ENCODE measurements at regions not wholly inside any gene's neighbourhood (a gene's known extent, or its start where the extent isn't known, plus 50 kb on each side); places are given as distances from the start of the nearest gene placed in this dataset.
A peak's percentile ranks its signal among the peaks of the same experiment; 100 is the strongest.

- no peaks in the 10 kb centered on the region for H3K9me3 Mint-ChIP-seq (ENCODE audit: unreplicated experiment)
- DNase-seq (ENCODE audit: low spot score) = no peak
- H3K4me1 Mint-ChIP-seq (ENCODE audit: unreplicated experiment) = peaks cover 20% of the 10 kb centered on the region
- peaks cover 3% of the 10 kb centered on the region for H3K27me3 Mint-ChIP-seq (ENCODE audit: unreplicated experiment)
- no peaks in the 10 kb centered on the region for H3K36me3 Mint-ChIP-seq (ENCODE audit: low read depth, unreplicated experiment)
- no peak overlapping the region for H3K4me3 Mint-ChIP-seq (ENCODE audit: unreplicated experiment)
- H3K27ac Mint-ChIP-seq (ENCODE audit: unreplicated experiment) = peak overlapping the region; percentile 72
- no peak for TF ChIP-seq CTCF (IDR thresholded peaks at IDR 0.05; ENCODE audit: unreplicated experiment)
Observed at GRCh38 chr12:19938031-19938430, 430.3 kb upstream of the PDE3A start.

GRCh38 chr12:19938491-19938890, 429.8 kb upstream of the PDE3A start:
- peaks cover 19% of the 10 kb centered on the region for H3K4me1 Mint-ChIP-seq (ENCODE audit: unreplicated experiment)
- DNase-seq (ENCODE audit: low spot score) = no peak
- H3K27me3 Mint-ChIP-seq (ENCODE audit: unreplicated experiment) = peaks cover 3% of the 10 kb centered on the region
- no peak overlapping the region for H3K27ac Mint-ChIP-seq (ENCODE audit: unreplicated experiment)
- no peak overlapping the region for H3K4me3 Mint-ChIP-seq (ENCODE audit: unreplicated experiment)
- no peak for TF ChIP-seq CTCF (IDR thresholded peaks at IDR 0.05; ENCODE audit: unreplicated experiment)
- H3K9me3 Mint-ChIP-seq (ENCODE audit: unreplicated experiment) = no peaks in the 10 kb centered on the region
- H3K36me3 Mint-ChIP-seq (ENCODE audit: low read depth, unreplicated experiment) = no peaks in the 10 kb centered on the region

GRCh38 chr12:19940267-19940666, 428.1 kb upstream of the PDE3A start:
- no peaks in the 10 kb centered on the region for H3K9me3 Mint-ChIP-seq (ENCODE audit: unreplicated experiment)
- no peak for TF ChIP-seq CTCF (IDR thresholded peaks at IDR 0.05; ENCODE audit: unreplicated experiment)
- H3K4me3 Mint-ChIP-seq (ENCODE audit: unreplicated experiment) = no peak overlapping the region
- peaks cover 18% of the 10 kb centered on the region for H3K4me1 Mint-ChIP-seq (ENCODE audit: unreplicated experiment)
- no peak for DNase-seq (ENCODE audit: low spot score)
- H3K27me3 Mint-ChIP-seq (ENCODE audit: unreplicated experiment) = peaks cover 3% of the 10 kb centered on the region
- no peaks in the 10 kb centered on the region for H3K36me3 Mint-ChIP-seq (ENCODE audit: low read depth, unreplicated experiment)
- no peak overlapping the region for H3K27ac Mint-ChIP-seq (ENCODE audit: unreplicated experiment)

GRCh38 chr12:19941096-19941495, 427.2 kb upstream of the PDE3A start:
- Mint-ChIP-seq H3K4me1 (ENCODE audit: unreplicated experiment) (peaks cover 18% of the 10 kb centered on the region), H3K36me3 (ENCODE audit: low read depth, unreplicated experiment) (no peaks in the 10 kb centered on the region)
- no peak for DNase-seq (ENCODE audit: low spot score)

More at GRCh38 chr12:19941096-19941495, 427.2 kb upstream of the PDE3A start:
- Mint-ChIP-seq H3K4me3 (ENCODE audit: unreplicated experiment) (no peak overlapping the region), H3K9me3 (ENCODE audit: unreplicated experiment) (no peaks in the 10 kb centered on the region), H3K27me3 (ENCODE audit: unreplicated experiment) (peaks cover 3% of the 10 kb centered on the region), H3K27ac (ENCODE audit: unreplicated experiment) (no peak overlapping the region)
- TF ChIP-seq CTCF (IDR thresholded peaks at IDR 0.05; ENCODE audit: unreplicated experiment) = no peak
